GM03348 (cell line): ENCODE measurements at regions not wholly inside any gene's neighbourhood (a gene's known extent, or its start where the extent isn't known, plus 50 kb on each side); places are given as distances from the start of the nearest gene placed in this dataset.
"Not testable (repeated sequence)": the region's sequence is repeated elsewhere in the genome, so short reads cannot be mapped to it uniquely, and the experiment has no call there.

Experiments
- DNase-seq: peaks from one replicate; pipeline ENCODE4 v3.0.0; 2012; ENCODE audit warnings: low spot score

GRCh38 chr15:70602834-70603560 lies 160.4 kb downstream of the UACA start:
- no peak for DNase-seq

- no peak for DNase-seq
Measured at GRCh38 chr15:70602281-70602680, 161.1 kb downstream of the UACA start.

DNA sequence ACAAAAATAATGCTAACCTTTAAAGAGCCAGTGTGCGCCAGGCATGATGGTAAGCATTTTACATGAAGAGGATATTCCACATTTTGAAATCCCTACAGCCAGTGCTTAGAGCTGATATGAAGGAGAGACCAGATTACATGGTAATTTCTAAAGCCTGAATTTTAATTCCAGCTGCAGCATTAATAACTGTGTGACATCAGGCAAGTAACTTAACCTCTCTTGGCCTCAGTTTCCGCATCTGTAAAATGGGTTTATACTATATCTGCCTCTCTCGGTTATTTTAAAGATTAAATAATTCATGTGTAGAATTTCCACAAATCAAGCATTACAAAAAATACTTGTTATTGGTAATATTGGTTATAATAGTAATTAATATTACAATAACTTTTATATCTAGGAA lies 165.4 kb downstream of the UACA start:
- DNase-seq: no peak

GRCh38 chr15:70597056-70597603 lies 166.2 kb downstream of the UACA start:
- DNase-seq: no peak

DNA sequence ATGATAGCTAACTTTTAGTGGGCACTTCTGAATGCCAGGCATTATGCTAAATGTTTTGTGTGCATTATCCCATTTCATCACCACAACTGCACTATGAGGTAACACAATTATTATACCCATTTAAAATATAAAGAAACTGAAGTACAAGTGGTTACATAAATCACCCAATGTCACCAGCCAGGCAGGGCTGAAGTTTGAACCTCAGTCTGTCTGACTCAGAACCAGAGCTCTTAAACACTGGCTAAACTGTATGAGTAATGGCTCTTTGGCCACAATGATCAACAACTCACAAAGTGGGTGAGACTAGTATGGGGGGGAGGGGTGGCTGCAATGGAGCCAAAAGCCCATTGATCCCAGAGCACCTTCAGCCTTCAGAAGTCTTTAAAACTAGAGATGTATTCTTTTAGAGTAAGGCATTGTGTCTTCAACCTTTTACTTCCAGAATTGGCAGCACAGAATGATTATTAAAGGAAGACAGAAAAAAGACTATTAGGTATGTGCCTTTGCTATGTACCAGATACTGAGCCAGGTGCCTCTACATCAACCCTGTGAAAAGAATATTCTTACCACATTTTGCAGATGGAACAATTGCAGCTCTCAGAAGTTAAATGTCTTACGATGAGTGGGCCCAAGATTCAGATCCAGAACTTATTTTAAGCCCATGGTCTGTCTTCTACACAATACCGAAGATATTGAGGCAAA lies 166.9 kb downstream of the UACA start:
- peak; percentile 72 for DNase-seq

DNA sequence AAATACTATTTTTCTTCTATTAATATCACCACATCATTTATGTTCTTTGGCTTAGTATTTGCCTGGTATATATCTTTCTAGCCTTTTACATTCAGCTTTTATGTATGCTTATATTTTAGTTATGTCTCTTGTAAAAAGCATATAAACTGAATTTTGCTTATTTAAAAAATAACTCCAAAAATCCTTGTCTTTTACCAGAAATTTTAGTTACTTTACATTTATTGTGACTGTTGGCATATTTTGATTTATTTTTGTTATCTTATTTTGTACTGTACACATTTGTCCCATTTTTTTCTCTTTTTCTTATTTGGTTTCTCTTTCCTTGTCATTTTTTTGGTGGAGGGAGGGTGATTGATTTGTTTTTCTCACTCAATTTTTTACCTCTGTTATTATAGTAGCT lies 169.6 kb downstream of the UACA start:
- no peak for DNase-seq

DNA sequence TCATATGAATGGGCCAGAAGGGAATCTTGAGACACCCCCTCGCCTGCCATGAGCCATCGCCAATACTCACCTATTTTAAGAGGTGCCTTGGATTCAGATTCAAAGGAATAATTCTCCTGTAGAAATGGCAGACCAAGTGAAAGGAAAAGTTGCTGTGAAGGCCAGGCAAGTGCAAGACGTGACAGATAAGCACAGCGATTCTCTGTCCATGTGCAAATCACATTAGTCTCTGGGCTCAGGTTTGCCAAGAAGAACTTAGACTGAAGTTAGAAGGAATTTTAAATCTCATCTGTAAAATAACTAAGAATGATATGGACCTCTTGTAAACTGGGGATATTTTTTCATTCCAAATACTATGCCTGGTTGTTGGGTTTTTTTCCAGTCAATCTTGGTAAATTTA lies 173.6 kb downstream of the UACA start:
- no peak for DNase-seq

DNA sequence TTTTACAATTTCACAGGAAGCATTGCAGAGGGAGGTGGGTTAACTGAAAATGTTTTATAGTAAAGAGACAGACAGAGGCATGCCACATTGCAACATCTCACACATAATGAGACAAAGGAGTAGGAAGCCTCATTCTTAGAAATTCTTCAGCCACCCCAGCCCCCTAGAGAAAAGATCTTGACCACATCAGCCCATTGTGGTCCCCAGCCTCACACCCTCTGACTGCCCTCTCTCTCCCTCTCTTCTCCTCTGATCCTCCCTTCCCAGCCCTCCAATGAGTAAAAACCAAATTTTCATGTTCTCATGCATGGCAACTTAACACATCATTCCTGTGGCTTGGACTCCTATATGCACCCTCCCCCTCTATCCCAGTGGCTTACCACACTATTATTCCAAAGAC lies 174.1 kb downstream of the UACA start:
- DNase-seq: peak; percentile 83

- no peak for DNase-seq
Measured at GRCh38 chr15:70588613-70589012, 174.7 kb downstream of the UACA start.

GRCh38 chr15:70587896-70588567 lies 175.3 kb downstream of the UACA start:
- DNase-seq: no peak

GRCh38 chr15:70587012-70587634 lies 176.2 kb downstream of the UACA start:
- DNase-seq: not testable (repeated sequence)

DNA sequence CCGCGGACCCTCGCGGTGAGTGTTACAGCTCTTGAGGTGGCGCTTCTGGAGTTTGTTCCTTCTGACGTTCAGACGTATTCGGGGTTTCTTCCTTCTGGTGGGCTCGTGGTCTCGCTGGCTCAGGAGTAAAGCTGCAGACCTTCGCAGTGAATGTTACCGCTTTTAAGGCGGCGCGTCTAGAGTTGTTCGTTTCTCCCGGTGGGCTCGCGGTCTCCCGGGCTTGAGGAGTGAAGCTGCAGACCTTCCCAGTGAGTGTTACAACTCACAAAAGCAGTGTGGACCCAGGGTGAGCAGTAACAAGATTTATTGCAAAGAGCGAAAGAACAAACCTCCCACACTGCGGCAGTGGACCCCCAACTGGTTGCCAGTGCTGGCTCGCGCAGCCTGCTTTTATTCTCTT lies 177.1 kb downstream of the UACA start:
- DNase-seq: no peak

- DNase-seq: no peak
Measured at GRCh38 chr15:70585707-70586034, 177.7 kb downstream of the UACA start.

- DNase-seq: peak; percentile 23
Measured at GRCh38 chr15:70584838-70585706, 178.3 kb downstream of the UACA start.

DNA sequence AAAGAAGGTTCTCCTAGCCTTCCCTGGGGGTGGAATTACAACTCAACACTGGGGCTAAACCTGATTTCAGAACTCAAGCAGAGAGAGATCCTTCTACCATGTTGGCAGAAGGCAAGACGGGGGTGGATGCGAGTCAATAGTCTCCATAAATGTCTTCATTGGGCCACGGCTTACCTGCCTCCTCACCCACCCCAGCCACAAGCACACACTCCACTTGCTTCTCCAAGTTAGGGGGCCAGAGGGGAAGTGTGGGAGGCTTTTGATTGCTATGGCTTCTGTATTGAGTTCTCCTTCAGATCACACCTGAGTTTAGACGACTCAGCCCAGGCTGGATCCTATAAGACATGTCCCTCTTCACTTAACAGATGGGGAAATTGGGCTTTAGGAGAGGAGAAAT lies 178.9 kb downstream of the UACA start:
- DNase-seq: no peak

GRCh38 chr15:70583006-70583405 lies 180.4 kb downstream of the UACA start:
- no peak for DNase-seq

GRCh38 chr15:70582143-70582945 lies 181.0 kb downstream of the UACA start:
- peak; percentile 63 for DNase-seq

DNA sequence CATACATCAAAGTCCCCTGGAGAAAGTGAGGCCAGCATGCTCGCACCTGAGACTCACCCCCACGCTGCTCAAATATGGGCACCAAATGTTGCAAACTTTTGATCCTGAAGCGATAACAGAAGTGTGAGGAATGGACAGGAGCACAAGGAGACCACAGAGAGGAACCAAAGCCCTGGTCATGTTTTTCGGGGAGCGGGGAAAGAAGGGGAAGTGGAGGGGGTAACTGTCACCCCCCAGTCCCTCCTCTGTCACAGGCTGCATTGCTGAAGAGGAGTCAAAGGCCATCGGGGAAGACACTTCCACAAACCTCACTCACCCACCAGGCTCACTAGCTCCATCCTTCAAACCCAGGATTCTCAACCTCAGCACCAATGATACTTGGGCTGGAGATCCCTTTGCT lies 182.4 kb downstream of the UACA start:
- no peak for DNase-seq

- no peak for DNase-seq
Measured at GRCh38 chr15:70580286-70580685, 183.1 kb downstream of the UACA start.

GRCh38 chr15:70579766-70580165 lies 183.6 kb downstream of the UACA start:
- no peak for DNase-seq

- no peak for DNase-seq
Measured at GRCh38 chr15:70578196-70578595, 185.2 kb downstream of the UACA start.
